Mesothelial cell of epicardium (in vitro differentiated cells): ENCODE measurements at regions not wholly inside any gene's neighbourhood (a gene's known extent, or its start where the extent isn't known, plus 50 kb on each side); places are given as distances from the start of the nearest gene placed in this dataset.
A peak's percentile ranks its signal among the peaks of the same experiment; 100 is the strongest.
"Not testable (repeated sequence)": the region's sequence is repeated elsewhere in the genome, so short reads cannot be mapped to it uniquely, and the experiment has no call there.

Source experiments
- DNase-seq, 2 experiments: peaks; one replicate each; pipeline ENCODE4 v3.0.0; 2021; ENCODE audit warnings: low spot score in 2 of 2; ENCODE audit not compliant: unreplicated experiment in 2 of 2
- H3K27ac Mint-ChIP-seq: 2 replicates; pipeline ENCODE4 v1.8.0; 2021; ENCODE audit warnings: mixed read lengths
- H3K27me3 Mint-ChIP-seq: 2 replicates; pipeline ENCODE4 v1.8.0; 2021; ENCODE audit warnings: low read depth, mixed read lengths
- H3K36me3 Mint-ChIP-seq: 2 replicates; pipeline ENCODE4 v1.8.0; 2021; ENCODE audit warnings: mixed read lengths
- H3K4me1 Mint-ChIP-seq: 2 replicates; pipeline ENCODE4 v1.8.0; 2021; ENCODE audit warnings: mixed read lengths
- H3K4me3 Mint-ChIP-seq: 2 replicates; pipeline ENCODE4 v1.8.0; 2021; ENCODE audit warnings: mild to moderate bottlenecking, moderate library complexity, mixed read lengths
- H3K9me3 Mint-ChIP-seq: 2 replicates; pipeline ENCODE4 v1.8.0; 2021; ENCODE audit warnings: mixed read lengths
- TF ChIP-seq, protein P1 (sequence below): fragments of 200-600 bp; sonication (generic); IDR thresholded peaks from one replicate; pipeline ENCODE4 v1.5.0; 2021; ENCODE audit warnings: antibody characterized with exemption; ENCODE audit not compliant: unreplicated experiment

DNA sequence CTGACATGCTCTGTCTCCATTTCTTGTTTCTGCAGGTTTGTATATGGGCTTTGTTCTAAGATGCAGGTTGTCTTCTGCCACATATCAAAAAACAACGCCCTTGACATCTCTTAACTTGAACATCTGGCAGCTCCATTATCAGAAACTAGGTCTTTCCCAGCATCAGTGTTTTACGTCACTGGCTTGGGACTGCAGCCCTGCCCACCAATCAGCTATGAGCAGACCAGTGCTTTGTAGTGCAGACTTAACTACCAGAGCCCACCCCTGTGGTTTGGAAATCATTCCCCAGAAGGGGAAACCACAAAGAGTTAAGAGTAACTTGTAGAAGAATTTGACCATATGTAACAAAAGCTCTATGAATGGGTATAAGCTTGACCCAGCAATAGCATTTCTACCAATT is 132.4 kb downstream of the SEPTIN14 start:
- H3K4me1 Mint-ChIP-seq: peaks cover 7% of the 10 kb centered on the region
- peaks cover 16% of the 10 kb centered on the region for H3K9me3 Mint-ChIP-seq
- H3K27ac Mint-ChIP-seq: no peak overlapping the region
- TF ChIP-seq, protein P1, sequence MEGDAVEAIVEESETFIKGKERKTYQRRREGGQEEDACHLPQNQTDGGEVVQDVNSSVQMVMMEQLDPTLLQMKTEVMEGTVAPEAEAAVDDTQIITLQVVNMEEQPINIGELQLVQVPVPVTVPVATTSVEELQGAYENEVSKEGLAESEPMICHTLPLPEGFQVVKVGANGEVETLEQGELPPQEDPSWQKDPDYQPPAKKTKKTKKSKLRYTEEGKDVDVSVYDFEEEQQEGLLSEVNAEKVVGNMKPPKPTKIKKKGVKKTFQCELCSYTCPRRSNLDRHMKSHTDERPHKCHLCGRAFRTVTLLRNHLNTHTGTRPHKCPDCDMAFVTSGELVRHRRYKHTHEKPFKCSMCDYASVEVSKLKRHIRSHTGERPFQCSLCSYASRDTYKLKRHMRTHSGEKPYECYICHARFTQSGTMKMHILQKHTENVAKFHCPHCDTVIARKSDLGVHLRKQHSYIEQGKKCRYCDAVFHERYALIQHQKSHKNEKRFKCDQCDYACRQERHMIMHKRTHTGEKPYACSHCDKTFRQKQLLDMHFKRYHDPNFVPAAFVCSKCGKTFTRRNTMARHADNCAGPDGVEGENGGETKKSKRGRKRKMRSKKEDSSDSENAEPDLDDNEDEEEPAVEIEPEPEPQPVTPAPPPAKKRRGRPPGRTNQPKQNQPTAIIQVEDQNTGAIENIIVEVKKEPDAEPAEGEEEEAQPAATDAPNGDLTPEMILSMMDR: no peak
- no peaks in the 10 kb centered on the region for H3K36me3 Mint-ChIP-seq
- no peak overlapping the region for H3K4me3 Mint-ChIP-seq
- H3K27me3 Mint-ChIP-seq: no peaks in the 10 kb centered on the region
- no peak for DNase-seq

DNA sequence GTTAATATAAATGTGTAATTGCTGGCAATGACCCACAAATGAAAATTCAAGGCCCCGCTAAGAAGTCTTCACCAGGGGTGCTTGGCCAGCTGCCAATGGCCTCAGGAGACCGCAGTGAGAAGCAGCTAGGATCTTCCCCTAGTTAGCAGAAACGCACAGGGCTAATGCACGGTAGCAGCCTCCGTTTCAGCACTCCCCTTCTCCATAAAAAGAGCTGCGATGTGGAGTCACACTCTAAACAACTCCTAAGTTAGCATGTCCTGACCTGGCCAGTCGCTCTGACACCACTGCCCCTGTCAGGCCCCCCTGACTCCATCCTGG is 139.0 kb downstream of the SEPTIN14 start:
- TF ChIP-seq, protein P1: no peak
- Mint-ChIP-seq H3K4me3 (no peak overlapping the region), H3K27me3 (peaks cover 7% of the 10 kb centered on the region), H3K9me3 (no peaks in the 10 kb centered on the region), H3K36me3 (no peaks in the 10 kb centered on the region), H3K27ac (no peak overlapping the region), H3K4me1 (peaks cover 10% of the 10 kb centered on the region)
- no peak for DNase-seq

DNA sequence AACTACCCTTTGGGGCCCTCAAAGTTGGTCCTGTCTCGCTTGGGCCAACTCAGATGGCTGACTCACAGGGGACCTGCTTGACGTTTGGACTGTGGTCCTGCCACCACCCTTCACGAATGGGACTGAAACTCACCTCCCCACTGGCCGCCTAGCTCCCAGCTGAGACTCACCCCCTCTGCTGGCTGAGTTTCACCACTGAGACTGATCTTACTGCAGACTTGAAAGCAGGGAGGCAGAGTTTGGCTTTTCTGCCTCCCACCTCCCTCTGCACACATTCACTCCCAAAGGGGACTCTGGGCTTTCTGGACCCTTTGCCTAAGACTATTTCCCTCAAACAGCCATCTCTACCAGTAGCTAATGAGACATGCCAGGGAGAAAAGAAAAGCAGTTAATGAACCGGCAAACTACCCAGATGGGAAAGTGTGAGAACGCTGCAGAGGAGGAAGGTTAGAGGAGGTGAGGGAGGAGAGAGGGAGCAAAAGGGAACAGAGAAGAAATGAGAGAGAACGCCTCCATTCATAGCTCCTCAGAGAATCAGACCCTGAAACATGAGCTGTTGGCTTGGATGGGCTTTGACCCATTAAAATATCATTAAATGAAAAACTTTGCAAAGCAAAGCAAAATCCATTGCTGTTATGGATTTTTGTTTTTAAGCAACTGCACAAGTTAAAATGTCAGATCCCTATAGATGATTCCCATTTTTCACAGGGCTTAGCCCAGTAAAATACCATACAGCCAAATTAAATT is 139.5 kb downstream of the SEPTIN14 start:
- not testable (repeated sequence) for H3K36me3 Mint-ChIP-seq, H3K4me1 Mint-ChIP-seq, H3K4me3 Mint-ChIP-seq, H3K9me3 Mint-ChIP-seq, H3K27me3 Mint-ChIP-seq, DNase-seq
- peak overlapping the region; percentile 56 for H3K27ac Mint-ChIP-seq

DNA sequence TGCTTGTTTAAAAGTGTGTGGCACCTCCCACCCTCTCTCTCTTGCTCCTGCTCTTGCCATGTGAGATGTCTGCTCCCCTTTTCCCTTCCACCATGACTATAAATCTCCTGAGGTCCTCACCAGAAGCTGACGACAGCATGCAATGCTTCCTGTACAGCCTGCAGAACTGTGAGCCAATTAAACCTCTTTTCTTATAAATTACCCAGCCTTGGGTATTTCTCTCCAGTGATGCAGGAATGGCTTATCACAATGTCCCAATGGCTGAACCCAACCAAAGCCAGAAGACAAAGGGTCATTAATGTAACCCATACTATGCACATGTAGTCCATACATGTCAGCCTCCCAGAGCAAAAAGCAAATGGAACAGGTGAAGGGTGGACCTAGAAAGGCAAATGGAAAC is 141.5 kb downstream of the SEPTIN14 start:
- H3K36me3 Mint-ChIP-seq, H3K9me3 Mint-ChIP-seq, H3K27me3 Mint-ChIP-seq, H3K4me3 Mint-ChIP-seq, DNase-seq, H3K27ac Mint-ChIP-seq: not testable (repeated sequence)
- peaks cover 12% of the 10 kb centered on the region for H3K4me1 Mint-ChIP-seq

DNA sequence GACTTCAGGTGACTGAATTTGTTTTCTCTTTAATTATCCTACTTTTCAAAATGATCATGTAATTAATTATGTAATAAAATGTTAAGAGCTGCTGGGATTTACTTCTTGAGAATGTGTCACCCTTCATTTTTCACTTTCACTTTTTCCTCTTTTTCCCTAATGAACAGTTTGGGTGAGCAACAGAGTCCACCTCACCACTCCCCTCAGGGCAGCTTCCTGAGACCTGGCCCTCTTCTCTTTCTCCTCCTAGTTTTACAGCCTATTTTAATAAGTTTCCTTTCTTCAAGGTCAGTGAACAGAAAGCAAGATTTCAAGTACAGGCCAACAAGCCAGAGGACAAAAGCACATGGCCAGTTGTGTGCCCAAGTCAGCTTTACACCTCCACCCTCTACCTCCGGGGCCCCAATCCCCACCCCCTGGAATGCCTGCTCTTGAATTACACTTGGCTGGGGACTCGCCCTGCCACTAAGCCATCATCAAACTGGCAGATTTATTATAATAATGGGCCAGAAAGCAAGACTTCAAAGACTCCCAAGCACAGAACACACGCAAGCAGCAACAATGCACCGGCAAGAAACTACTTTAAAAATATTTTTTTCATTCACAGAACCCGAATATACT is 143.1 kb upstream of the VOPP1 start:
- Mint-ChIP-seq H3K4me1 (peaks cover 15% of the 10 kb centered on the region), H3K27ac (peak overlapping the region; percentile 62), H3K27me3 (peaks cover 14% of the 10 kb centered on the region)
- not testable (repeated sequence) for DNase-seq, H3K36me3 Mint-ChIP-seq, H3K4me3 Mint-ChIP-seq, H3K9me3 Mint-ChIP-seq

DNA sequence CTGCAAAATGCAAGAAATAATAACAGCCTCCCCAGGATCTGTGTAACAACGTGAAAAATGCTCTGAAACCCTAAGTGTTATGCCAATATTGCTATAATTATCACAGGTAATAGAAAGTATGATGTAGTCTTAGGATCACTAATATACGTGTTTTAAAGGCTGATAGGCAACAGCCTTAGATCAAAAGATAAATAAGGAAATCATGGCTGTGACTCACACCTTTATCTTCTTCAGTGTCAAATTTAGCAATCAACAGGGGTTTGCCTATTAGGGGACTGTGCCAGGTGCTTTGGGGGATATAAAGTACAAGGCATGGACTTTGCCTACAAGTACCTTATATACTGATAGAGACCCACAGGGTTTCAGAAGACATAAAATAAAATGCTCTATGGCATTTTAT is 142.1 kb upstream of the VOPP1 start:
- DNase-seq, H3K9me3 Mint-ChIP-seq, H3K27ac Mint-ChIP-seq, H3K36me3 Mint-ChIP-seq, H3K4me3 Mint-ChIP-seq: not testable (repeated sequence)
- Mint-ChIP-seq H3K4me1 (peaks cover 14% of the 10 kb centered on the region), H3K27me3 (peaks cover 11% of the 10 kb centered on the region)

DNA sequence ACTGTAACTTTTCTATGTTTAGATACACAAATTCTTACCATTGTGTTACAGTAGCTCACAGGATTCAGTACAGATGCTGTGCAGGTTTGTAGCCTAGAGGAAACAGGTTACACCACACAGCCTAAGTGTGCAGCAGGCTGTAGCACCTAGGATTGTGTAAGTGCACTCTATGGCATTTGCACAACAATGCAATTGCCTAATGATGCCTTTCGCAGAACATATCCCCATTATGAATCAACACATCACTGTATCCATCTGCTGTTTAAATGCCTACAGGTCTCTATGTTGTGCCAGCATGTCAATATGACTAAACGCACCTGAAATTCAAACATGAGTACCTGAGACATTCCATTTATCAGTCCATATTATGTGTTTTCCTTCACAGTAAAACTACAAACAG is 138.0 kb upstream of the VOPP1 start:
- H3K27ac Mint-ChIP-seq, H3K9me3 Mint-ChIP-seq, DNase-seq, H3K36me3 Mint-ChIP-seq, H3K4me3 Mint-ChIP-seq, H3K4me1 Mint-ChIP-seq: not testable (repeated sequence)
- H3K27me3 Mint-ChIP-seq: peaks cover 11% of the 10 kb centered on the region

DNA sequence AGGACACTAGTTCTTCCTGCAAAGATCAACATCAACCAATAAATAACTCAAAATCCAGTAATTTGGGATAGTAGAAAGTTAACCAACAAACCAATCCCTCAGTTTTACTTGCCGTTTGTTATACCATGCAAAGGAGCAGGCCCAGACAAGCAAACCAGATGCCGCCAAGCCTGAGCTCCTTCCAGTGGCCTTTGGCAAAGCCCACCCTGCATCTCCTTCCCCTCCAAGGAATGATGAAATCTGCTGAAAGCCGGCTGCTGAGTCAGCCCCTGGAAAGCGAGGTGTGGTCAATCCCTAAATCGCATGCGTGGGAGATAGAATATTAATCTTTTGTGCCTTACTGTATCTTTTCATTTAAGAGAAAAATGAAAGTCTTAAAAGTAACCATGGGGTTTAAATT is 135.7 kb upstream of the VOPP1 start:
- not testable (repeated sequence) for H3K27ac Mint-ChIP-seq

DNA sequence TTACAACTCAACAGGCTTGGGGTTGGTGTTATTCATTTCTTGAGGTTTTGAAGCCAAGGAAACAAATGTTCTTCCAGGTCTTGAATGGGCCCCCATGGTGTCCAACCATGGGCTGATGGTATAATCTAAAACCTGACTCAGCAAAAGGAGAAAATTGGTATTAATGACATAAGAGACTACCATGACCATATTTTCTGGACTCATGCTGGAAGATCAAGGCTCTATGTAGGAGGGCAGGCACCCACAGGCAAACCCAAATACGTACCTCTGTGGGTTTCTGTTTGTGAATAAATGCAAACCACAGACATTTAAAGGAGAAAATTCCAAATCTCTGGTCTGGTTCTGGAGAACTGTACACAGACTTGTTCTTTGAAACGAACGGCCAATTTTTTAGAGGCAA is 135.1 kb upstream of the VOPP1 start:
- not testable (repeated sequence) for H3K27ac Mint-ChIP-seq, DNase-seq, H3K4me1 Mint-ChIP-seq, H3K4me3 Mint-ChIP-seq, H3K9me3 Mint-ChIP-seq, H3K36me3 Mint-ChIP-seq
- H3K27me3 Mint-ChIP-seq: peaks cover 11% of the 10 kb centered on the region

More for the DNA sequence above, 135.7 kb upstream of the VOPP1 start:
- H3K9me3 Mint-ChIP-seq, DNase-seq, H3K4me1 Mint-ChIP-seq, H3K4me3 Mint-ChIP-seq, H3K36me3 Mint-ChIP-seq: not testable (repeated sequence)
- peaks cover 11% of the 10 kb centered on the region for H3K27me3 Mint-ChIP-seq

DNA sequence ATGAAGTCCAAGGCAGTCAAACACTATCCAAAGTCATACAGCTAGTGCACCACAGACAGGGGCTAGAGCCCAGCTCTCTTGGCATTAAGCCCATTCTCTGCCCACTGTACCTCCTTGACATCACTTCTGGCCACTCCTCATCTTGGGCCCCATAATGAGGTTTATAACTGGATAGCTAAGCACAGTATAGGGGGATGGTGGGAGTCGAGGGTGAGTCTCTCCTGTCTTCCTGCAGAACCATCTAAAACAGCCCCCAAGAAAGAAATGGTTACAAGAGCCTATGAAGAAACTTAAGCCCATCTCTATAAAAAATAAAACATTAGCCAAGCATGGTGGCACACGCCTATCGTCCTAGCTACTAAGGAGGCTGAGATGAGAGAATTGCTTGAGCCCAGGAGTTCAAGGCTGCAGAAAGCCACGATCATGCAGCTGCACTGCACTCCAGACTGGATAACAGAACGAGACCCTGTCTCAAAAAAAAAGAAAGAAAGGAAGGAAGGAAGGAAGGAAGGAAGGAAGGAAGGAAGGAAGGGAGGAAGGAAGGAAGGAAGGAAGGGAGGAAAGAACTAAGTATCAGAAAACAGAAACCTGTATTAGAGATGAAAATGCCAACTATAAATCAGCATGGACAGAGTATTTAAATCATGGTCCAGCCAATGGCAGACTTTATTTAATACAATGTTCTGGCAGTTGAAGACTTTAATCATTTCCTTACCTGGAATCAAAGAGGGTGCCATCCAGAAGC is 134.3 kb upstream of the VOPP1 start:
- not testable (repeated sequence) for H3K27ac Mint-ChIP-seq, H3K36me3 Mint-ChIP-seq, H3K9me3 Mint-ChIP-seq, H3K4me3 Mint-ChIP-seq, H3K27me3 Mint-ChIP-seq, DNase-seq, H3K4me1 Mint-ChIP-seq

DNA sequence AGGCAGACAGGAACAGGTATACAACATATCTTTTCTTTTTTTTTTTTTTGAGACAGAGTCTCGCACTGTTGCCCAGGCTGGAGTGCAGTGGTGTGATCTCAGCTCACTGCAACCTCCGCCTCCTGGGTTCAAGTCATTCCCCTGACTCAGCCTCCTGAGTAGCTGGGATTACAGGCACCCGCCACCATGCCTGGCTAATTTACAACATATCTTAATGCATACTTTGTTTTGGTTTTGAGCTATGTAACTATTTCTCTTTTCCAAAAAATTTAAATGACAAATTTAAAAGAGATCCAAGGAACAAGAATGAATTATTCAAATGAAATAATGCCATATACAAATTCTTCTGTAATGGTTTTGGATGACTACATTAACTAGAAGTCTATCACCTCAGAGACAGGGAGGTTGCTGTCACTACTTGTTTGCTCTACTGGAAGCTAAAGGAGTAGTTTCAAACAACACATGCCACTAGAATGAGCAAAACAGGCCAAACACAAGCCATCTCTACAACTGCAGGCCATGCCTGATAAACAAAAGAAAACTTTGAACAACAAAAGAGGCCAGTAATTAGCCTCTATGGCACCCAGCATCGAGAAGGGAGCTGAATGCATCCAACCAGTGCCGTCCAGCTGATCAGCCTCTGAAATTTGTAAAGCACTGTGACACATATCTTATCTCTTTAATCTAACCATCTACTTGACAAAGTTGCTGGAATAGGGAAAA is 133.6 kb upstream of the VOPP1 start:
- H3K27ac Mint-ChIP-seq, H3K27me3 Mint-ChIP-seq, H3K4me3 Mint-ChIP-seq, DNase-seq, H3K9me3 Mint-ChIP-seq, H3K4me1 Mint-ChIP-seq, H3K36me3 Mint-ChIP-seq: not testable (repeated sequence)
